ENCODE measurements at regions not wholly inside any gene's neighbourhood (a gene's known extent, or its start where the extent isn't known, plus 50 kb on each side); places are given as distances from the start of the nearest gene placed in this dataset.

- no peak for TF ChIP-seq TCF7 (CRISPR knock-in tag; IDR thresholded peaks at IDR 0.05; ENCODE audit: low read depth)
- TF ChIP-seq TEAD4 (CRISPR knock-in tag; IDR thresholded peaks at IDR 0.05): no peak
- TF ChIP-seq CTCF (IDR thresholded peaks at IDR 0.05): no peak
- no peak for TF ChIP-seq PRDM15 (CRISPR knock-in tag; IDR thresholded peaks at IDR 0.05)
- TF ChIP-seq E2F4 (CRISPR knock-in tag; IDR thresholded peaks at IDR 0.05; ENCODE audit: borderline replicate concordance, low read depth): no peak
- TF ChIP-seq CREM (CRISPR knock-in tag; IDR thresholded peaks at IDR 0.05): no peak
- no peak for TF ChIP-seq JAZF1 (CRISPR knock-in tag; IDR thresholded peaks at IDR 0.05)
- no peak for TF ChIP-seq AR (CRISPR knock-in tag; IDR thresholded peaks at IDR 0.05)
These were observed 141.8 kb upstream of the CD180 start for GRCh38 chr5:67338421-67338820.

Measured in WTC11 (cell line).